ENCODE measurements at regions not wholly inside any gene's neighbourhood (a gene's known extent, or its start where the extent isn't known, plus 50 kb on each side); places are given as distances from the start of the nearest gene placed in this dataset.

- TF ChIP-seq POLR2A (IDR thresholded peaks at IDR 0.05) (no peak), EP300 (IDR thresholded peaks at IDR 0.05) (no peak), POLR2AphosphoS5 (IDR thresholded peaks at IDR 0.05) (no peak), CTCF (IDR thresholded peaks at IDR 0.05) (no peak)
- no peaks in the 10 kb centered on the region for H3K4me1 ChIP-seq
- 63 to 93% (median 77%) methylated on average over 2 of the region's 2 CpGs for WGBS, 5 donors
- no peaks in the 10 kb centered on the region for H3K9me3 ChIP-seq
- intact Hi-C loops (cut with DNase I; ENCODE audit: low total_unique reads): no loop called here
- no peak for DNase-seq
- H3K36me3 ChIP-seq: no peaks in the 10 kb centered on the region
- no peak overlapping the region for H3K4me3 ChIP-seq
- no peaks in the 10 kb centered on the region for H3K27me3 ChIP-seq
- no peak overlapping the region for H3K27ac ChIP-seq
Observed at GRCh38 chr1:232859216-232859615, 54.0 kb downstream of the MAP10 start.

- TF ChIP-seq POLR2A (IDR thresholded peaks at IDR 0.05): no peak
- intact Hi-C loops (cut with DNase I; ENCODE audit: low total_unique reads): no loop called here
- WGBS, 5 donors: 80 to 98% (median 89%) methylated on average over 4 of the region's 4 CpGs
Observed at GRCh38 chr1:232861107-232861506, 55.9 kb downstream of the MAP10 start.

GRCh38 chr1:232863544-232864275, 58.5 kb downstream of the MAP10 start:
- H3K27me3 ChIP-seq: no peaks in the 10 kb centered on the region
- H3K27ac ChIP-seq: no peak overlapping the region
- H3K4me3 ChIP-seq: no peak overlapping the region
- no peaks in the 10 kb centered on the region for H3K9me3 ChIP-seq
- H3K4me1 ChIP-seq: no peaks in the 10 kb centered on the region
- intact Hi-C loops (cut with DNase I; ENCODE audit: low total_unique reads): no loop called here
- TF ChIP-seq POLR2A (IDR thresholded peaks at IDR 0.05) (no peak), POLR2AphosphoS5 (IDR thresholded peaks at IDR 0.05) (no peak), CTCF (IDR thresholded peaks at IDR 0.05) (no peak)
- no peak for DNase-seq
- whole genome bisulfite sequencing, 5 donors: 84 to 92% (median 89%) methylated on average over 10 of the region's 10 CpGs
- no peaks in the 10 kb centered on the region for H3K36me3 ChIP-seq

More at GRCh38 chr1:232861107-232861506, 55.9 kb downstream of the MAP10 start:
- H3K27ac ChIP-seq: no peak overlapping the region
- DNase-seq: no peak
- no peaks in the 10 kb centered on the region for H3K27me3 ChIP-seq
- no peaks in the 10 kb centered on the region for H3K36me3 ChIP-seq
- H3K9me3 ChIP-seq: no peaks in the 10 kb centered on the region
- no peak overlapping the region for H3K4me3 ChIP-seq
- H3K4me1 ChIP-seq: no peaks in the 10 kb centered on the region

- Histone ChIP-seq H3K27ac (no peak overlapping the region), H3K4me3 (no peak overlapping the region), H3K27me3 (peaks cover 0 to 3% (median 0%) of the 10 kb centered on the region in 3 donors), H3K36me3 (no peaks in the 10 kb centered on the region), H3K9me3 (no peaks in the 10 kb centered on the region), H3K4me1 (no peaks in the 10 kb centered on the region)
- 74 to 85% (median 80%) methylated on average over 9 of the region's 9 CpGs for WGBS, 5 donors
- intact Hi-C loops (cut with DNase I; ENCODE audit: low total_unique reads): no loop called here
- TF ChIP-seq POLR2A (IDR thresholded peaks at IDR 0.05) (no peak), CTCF (IDR thresholded peaks at IDR 0.05) (no peak)
- no peak for DNase-seq
Observed at GRCh38 chr1:232865102-232865931, 60.1 kb downstream of the MAP10 start.
